Astrocyte (in vitro differentiated cells and primary cell): ENCODE measurements at regions not wholly inside any gene's neighbourhood (a gene's known extent, or its start where the extent isn't known, plus 50 kb on each side); places are given as distances from the start of the nearest gene placed in this dataset.

Experiments used
- DNase-seq: peaks from one replicate; pipeline ENCODE4 v3.0.0-alpha.2; 2010; ENCODE audit warnings: low read depth
- FAIRE-seq: peaks from 2 replicates; lab custom pipeline; 2011; peaks lifted over from hg19 to GRCh38; lab: Jason Lieb, UNC
- H2AFZ ChIP-seq: 2 replicates; pipeline ENCODE4 v1.6.0; 2012; ENCODE audit warnings: low read depth, low read length, inconsistent platforms
- H3K27ac ChIP-seq: 2 replicates; pipeline ENCODE4 v1.5.1; 2011; ENCODE audit warnings: low read depth, low read length, inconsistent platforms
- H3K27me3 ChIP-seq: 2 replicates; pipeline ENCODE4 v1.6.0; 2011; ENCODE audit warnings: low read length, inconsistent platforms; ENCODE audit not compliant: insufficient read depth
- H3K36me3 ChIP-seq: 2 replicates; pipeline ENCODE4 v1.5.1; 2011; ENCODE audit warnings: low read length, inconsistent platforms; ENCODE audit not compliant: insufficient read depth
- H3K4me1 ChIP-seq: 2 replicates; pipeline ENCODE4 v1.5.1; 2011; ENCODE audit warnings: low read length, inconsistent platforms; ENCODE audit not compliant: insufficient read depth
- H3K4me2 ChIP-seq: 2 replicates; pipeline ENCODE4 v1.6.0; 2012; ENCODE audit warnings: low read length, inconsistent platforms
- H3K4me3 ChIP-seq: 2 replicates; pipeline ENCODE4 v1.5.1; 2011; ENCODE audit warnings: low read depth, mild to moderate bottlenecking, low read length, inconsistent platforms; ENCODE audit not compliant: insufficient read depth
- H3K79me2 ChIP-seq: 2 replicates; pipeline ENCODE4 v1.6.0; 2012; ENCODE audit warnings: mild to moderate bottlenecking, low read length, inconsistent platforms; ENCODE audit not compliant: insufficient read depth
- H3K9ac ChIP-seq: 2 replicates; pipeline ENCODE4 v1.6.0; 2012; ENCODE audit warnings: mild to moderate bottlenecking, low read length, inconsistent platforms
- H3K9me3 ChIP-seq: 2 replicates; pipeline ENCODE4 v1.5.1; 2012; ENCODE audit warnings: low read depth, mild to moderate bottlenecking, low read length, inconsistent platforms; ENCODE audit not compliant: insufficient read depth
- H4K20me1 ChIP-seq: 2 replicates; pipeline ENCODE4 v1.6.0; 2012; ENCODE audit warnings: low read length, inconsistent platforms; ENCODE audit not compliant: insufficient read depth
- H3K27ac Mint-ChIP-seq: one replicate; pipeline ENCODE4 v1.8.0; 2021; ENCODE audit warnings: mild to moderate bottlenecking, mixed read lengths; ENCODE audit not compliant: unreplicated experiment
- H3K27me3 Mint-ChIP-seq: one replicate; pipeline ENCODE4 v1.8.0; 2021; ENCODE audit warnings: low read depth, mixed read lengths; ENCODE audit not compliant: unreplicated experiment
- H3K36me3 Mint-ChIP-seq: one replicate; pipeline ENCODE4 v1.8.0; 2021; ENCODE audit warnings: low read depth, mixed read lengths; ENCODE audit not compliant: unreplicated experiment
- H3K4me1 Mint-ChIP-seq: one replicate; pipeline ENCODE4 v1.8.0; 2021; ENCODE audit warnings: low read depth, mixed read lengths; ENCODE audit not compliant: unreplicated experiment
- H3K4me3 Mint-ChIP-seq: one replicate; pipeline ENCODE4 v1.8.0; 2021; ENCODE audit warnings: mild to moderate bottlenecking, moderate library complexity, mixed read lengths; ENCODE audit not compliant: unreplicated experiment
- H3K9me3 Mint-ChIP-seq: one replicate; pipeline ENCODE4 v1.8.0; 2021; ENCODE audit warnings: mild to moderate bottlenecking, mixed read lengths; ENCODE audit not compliant: unreplicated experiment
- CTCF ChIP-seq: IDR thresholded peaks from 2 replicates; pipeline ENCODE4 v1.5.1; 2011; ENCODE audit warnings: low read depth, mild to moderate bottlenecking, inconsistent platforms, low read length, moderate library complexity; ENCODE audit not compliant: insufficient read depth
- EZH2 ChIP-seq: IDR thresholded peaks from 2 replicates; pipeline ENCODE4 v1.6.1; 2012; ENCODE audit warnings: mild to moderate bottlenecking, low read length, inconsistent platforms; ENCODE audit not compliant: insufficient read depth

GRCh38 chr12:13594731-13595514, 386.5 kb downstream of the GRIN2B start:
- H3K27ac ChIP-seq = no peak overlapping the region
- H3K79me2 ChIP-seq = no peaks in the 10 kb centered on the region
- H3K4me3 ChIP-seq = no peak overlapping the region
- no peak overlapping the region for H3K9ac ChIP-seq
- no peaks in the 10 kb centered on the region for H4K20me1 ChIP-seq
- TF ChIP-seq EZH2 = no peak
- TF ChIP-seq CTCF = no peak
- no peak overlapping the region for H3K4me2 ChIP-seq
- Mint-ChIP-seq H3K27ac (no peak overlapping the region), H3K27me3 (peaks cover 2% of the 10 kb centered on the region), H3K36me3 (no peaks in the 10 kb centered on the region), H3K4me3 (no peak overlapping the region), H3K4me1 (peaks cover 9% of the 10 kb centered on the region), H3K9me3 (no peaks in the 10 kb centered on the region)
- no peaks in the 10 kb centered on the region for H3K27me3 ChIP-seq
- DNase-seq (no peak), FAIRE-seq (no peak)
- H2AFZ ChIP-seq = no peak overlapping the region
- no peaks in the 10 kb centered on the region for H3K4me1 ChIP-seq
- no peaks in the 10 kb centered on the region for H3K36me3 ChIP-seq
- no peaks in the 10 kb centered on the region for H3K9me3 ChIP-seq

GRCh38 chr12:13592063-13592942, 389.1 kb downstream of the GRIN2B start:
- Histone ChIP-seq H3K79me2 (no peaks in the 10 kb centered on the region), H3K4me3 (no peak overlapping the region), H3K4me1 (no peaks in the 10 kb centered on the region), H3K4me2 (no peak overlapping the region), H3K9me3 (no peaks in the 10 kb centered on the region), H4K20me1 (no peaks in the 10 kb centered on the region), H2AFZ (no peak overlapping the region), H3K9ac (no peak overlapping the region), H3K27ac (no peak overlapping the region), H3K36me3 (no peaks in the 10 kb centered on the region), H3K27me3 (no peaks in the 10 kb centered on the region)
- Mint-ChIP-seq H3K36me3 (no peaks in the 10 kb centered on the region), H3K4me3 (no peak overlapping the region), H3K27me3 (peaks cover 2% of the 10 kb centered on the region), H3K27ac (no peak overlapping the region), H3K9me3 (no peaks in the 10 kb centered on the region), H3K4me1 (peaks cover 11% of the 10 kb centered on the region)
- DNase-seq (no peak), FAIRE-seq (no peak)
- TF ChIP-seq EZH2 = no peak
- TF ChIP-seq CTCF = no peak
